Bronchial epithelial cell (primary cell): ENCODE measurements at regions not wholly inside any gene's neighbourhood (a gene's known extent, or its start where the extent isn't known, plus 50 kb on each side); places are given as distances from the start of the nearest gene placed in this dataset.
A peak's percentile ranks its signal among the peaks of the same experiment; 100 is the strongest.

ENCODE experiments used
- DNase-seq: peaks from one replicate; pipeline ENCODE4 v3.0.0-alpha.2; 2010; ENCODE audit warnings: low read depth
- FAIRE-seq: peaks from 2 replicates; lab custom pipeline; 2011; peaks lifted over from hg19 to GRCh38; lab: Jason Lieb, UNC
- H3K27me3 ChIP-seq: 2 replicates; pipeline ENCODE4 v1.5.1; 2011; ENCODE audit warnings: low read length; ENCODE audit not compliant: control insufficient read depth, insufficient read depth
- H3K36me3 ChIP-seq: 2 replicates; pipeline ENCODE4 v1.5.1; 2011; ENCODE audit warnings: low read length; ENCODE audit not compliant: control insufficient read depth, insufficient read depth
- H3K4me3 ChIP-seq: 2 replicates; pipeline ENCODE4 v1.5.1; 2011; ENCODE audit warnings: mild to moderate bottlenecking, low read depth, low read length, control low read depth
- TF ChIP-seq, protein P1 (sequence below): IDR thresholded peaks from 2 replicates; pipeline ENCODE4 v1.5.1; 2011; ENCODE audit warnings: mild to moderate bottlenecking, moderate library complexity, low read length, control low read depth, inconsistent platforms; ENCODE audit not compliant: insufficient read depth, severe bottlenecking

DNA sequence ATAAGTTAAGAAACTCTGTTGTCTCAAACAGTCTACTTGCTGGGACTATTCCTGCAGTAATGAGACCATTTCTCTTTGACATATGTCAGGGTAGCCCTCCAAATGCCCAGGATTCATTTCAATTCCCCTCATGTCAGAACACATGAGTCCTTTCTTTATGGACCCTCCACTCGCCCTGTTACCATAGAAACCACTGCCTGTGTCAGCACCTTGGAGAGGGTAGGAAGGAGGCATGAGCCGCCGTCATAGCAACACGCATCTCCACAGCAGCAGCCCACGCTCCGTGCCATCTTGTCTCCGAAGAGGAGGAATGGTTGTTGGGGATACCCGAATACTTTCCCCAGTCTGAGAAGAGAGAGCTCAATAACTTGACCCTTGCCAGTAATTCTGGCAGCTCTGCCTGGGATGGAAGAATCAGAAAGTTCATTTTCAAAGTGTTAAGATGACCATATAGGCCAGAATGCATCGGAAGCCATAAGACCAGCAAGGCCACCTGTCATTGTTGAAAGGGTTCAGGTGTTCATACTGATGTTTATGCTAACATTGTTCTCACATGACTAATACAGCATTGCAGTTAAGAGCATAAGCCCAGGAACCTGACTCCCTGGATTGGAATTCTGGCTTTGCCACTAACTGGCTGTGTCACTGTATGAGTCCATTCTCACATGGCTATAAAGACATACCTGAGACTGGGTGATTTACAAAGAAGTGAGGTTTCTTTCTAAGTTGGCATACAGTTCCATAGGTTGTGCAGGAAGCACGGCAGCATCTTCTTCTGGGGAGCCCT lies 141.3 kb downstream of the ABCC12 start:
- no peaks in the 10 kb centered on the region for H3K27me3 ChIP-seq
- DNase-seq (peak; percentile 99), FAIRE-seq (peak; percentile 98)
- no peaks in the 10 kb centered on the region for H3K36me3 ChIP-seq
- TF ChIP-seq, protein P1, sequence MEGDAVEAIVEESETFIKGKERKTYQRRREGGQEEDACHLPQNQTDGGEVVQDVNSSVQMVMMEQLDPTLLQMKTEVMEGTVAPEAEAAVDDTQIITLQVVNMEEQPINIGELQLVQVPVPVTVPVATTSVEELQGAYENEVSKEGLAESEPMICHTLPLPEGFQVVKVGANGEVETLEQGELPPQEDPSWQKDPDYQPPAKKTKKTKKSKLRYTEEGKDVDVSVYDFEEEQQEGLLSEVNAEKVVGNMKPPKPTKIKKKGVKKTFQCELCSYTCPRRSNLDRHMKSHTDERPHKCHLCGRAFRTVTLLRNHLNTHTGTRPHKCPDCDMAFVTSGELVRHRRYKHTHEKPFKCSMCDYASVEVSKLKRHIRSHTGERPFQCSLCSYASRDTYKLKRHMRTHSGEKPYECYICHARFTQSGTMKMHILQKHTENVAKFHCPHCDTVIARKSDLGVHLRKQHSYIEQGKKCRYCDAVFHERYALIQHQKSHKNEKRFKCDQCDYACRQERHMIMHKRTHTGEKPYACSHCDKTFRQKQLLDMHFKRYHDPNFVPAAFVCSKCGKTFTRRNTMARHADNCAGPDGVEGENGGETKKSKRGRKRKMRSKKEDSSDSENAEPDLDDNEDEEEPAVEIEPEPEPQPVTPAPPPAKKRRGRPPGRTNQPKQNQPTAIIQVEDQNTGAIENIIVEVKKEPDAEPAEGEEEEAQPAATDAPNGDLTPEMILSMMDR, result no peak
- no peak overlapping the region for H3K4me3 ChIP-seq

GRCh38 chr16:48013491-48013901 lies 142.3 kb downstream of the ABCC12 start:
- TF ChIP-seq, protein P1, result no peak
- no peaks in the 10 kb centered on the region for H3K36me3 ChIP-seq
- FAIRE-seq, result no peak
- no peaks in the 10 kb centered on the region for H3K27me3 ChIP-seq
- no peak overlapping the region for H3K4me3 ChIP-seq
- peak; percentile 64 for DNase-seq

- TF ChIP-seq, protein P1, result no peak
- Histone ChIP-seq H3K27me3 (no peaks in the 10 kb centered on the region), H3K4me3 (no peak overlapping the region), H3K36me3 (no peaks in the 10 kb centered on the region)
- no peak for FAIRE-seq
- no peak for DNase-seq
Observed at GRCh38 chr16:48011878-48012658, 143.7 kb downstream of the ABCC12 start.

GRCh38 chr16:48011466-48011865 lies 144.3 kb downstream of the ABCC12 start:
- Histone ChIP-seq H3K4me3 (no peak overlapping the region), H3K36me3 (no peaks in the 10 kb centered on the region), H3K27me3 (no peaks in the 10 kb centered on the region)
- no peak for FAIRE-seq
- TF ChIP-seq, protein P1, result no peak
- DNase-seq, result no peak

DNA sequence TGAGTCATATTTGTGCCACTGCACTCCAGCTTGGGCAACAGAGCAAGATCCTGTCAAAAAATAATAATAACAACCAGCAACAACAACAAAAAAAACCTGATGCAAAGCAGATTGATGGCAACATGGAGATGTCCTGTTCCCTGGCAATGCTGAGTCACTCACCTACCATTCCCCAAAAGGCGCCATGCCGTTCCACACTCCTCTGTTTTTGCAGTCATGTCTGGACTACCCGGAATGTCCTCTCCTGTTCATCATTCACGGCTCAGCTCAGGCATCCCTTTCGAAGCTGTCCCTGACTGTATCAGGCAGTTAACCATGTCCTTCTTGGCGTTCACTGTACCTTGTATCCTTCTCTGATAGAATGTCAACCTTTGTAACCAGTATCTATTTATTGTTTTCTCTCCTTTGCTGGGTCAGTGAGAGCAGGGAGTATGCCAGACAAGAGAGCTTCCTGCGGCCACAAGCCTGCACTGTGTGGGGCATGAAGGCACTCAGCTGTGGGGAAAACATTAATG lies 147.7 kb downstream of the ABCC12 start:
- FAIRE-seq (peak; percentile 88), DNase-seq (no peak)
- no peak overlapping the region for H3K4me3 ChIP-seq
- no peaks in the 10 kb centered on the region for H3K27me3 ChIP-seq
- H3K36me3 ChIP-seq, result no peaks in the 10 kb centered on the region
- TF ChIP-seq, protein P1, result no peak
